ENCODE measurements at regions not wholly inside any gene's neighbourhood (a gene's known extent, or its start where the extent isn't known, plus 50 kb on each side); places are given as distances from the start of the nearest gene placed in this dataset.
A peak's percentile ranks its signal among the peaks of the same experiment; 100 is the strongest.
"Not testable (repeated sequence)": the region's sequence is repeated elsewhere in the genome, so short reads cannot be mapped to it uniquely, and the experiment has no call there.

DNA sequence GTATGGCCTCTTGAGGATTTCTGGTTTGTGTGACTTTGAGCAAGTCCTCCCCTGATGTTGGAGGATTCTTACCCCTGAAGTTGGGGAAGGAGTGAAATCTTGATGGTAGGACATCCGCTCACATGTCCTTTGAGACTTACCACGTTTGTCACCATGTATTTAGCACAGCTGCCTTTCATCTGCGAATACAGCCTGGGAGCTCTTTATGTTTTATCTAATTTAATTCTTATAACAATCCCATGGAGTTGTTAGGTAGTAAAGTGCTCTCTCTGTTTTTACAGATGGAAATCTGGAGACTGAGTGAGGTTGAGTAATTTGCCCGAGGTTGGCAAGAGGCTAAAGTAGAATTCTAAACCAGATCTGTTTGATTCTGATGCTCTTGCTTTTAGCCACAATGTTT is 154.9 kb upstream of the PLGLB2 start:
- H3K4me3 ChIP-seq, DNase-seq, H3K36me3 ChIP-seq: not testable (repeated sequence)

GRCh38 chr2:87593784-87594610 is 153.9 kb upstream of the PLGLB2 start:
- not testable (repeated sequence) for H3K36me3 ChIP-seq, H3K4me3 ChIP-seq, H3K9me3 ChIP-seq, H3K27me3 ChIP-seq
- DNase-seq, result peak; percentile 92

More for the DNA sequence above, 154.9 kb upstream of the PLGLB2 start:
- H3K9me3 ChIP-seq, H3K27me3 ChIP-seq: not testable (repeated sequence)

DNA sequence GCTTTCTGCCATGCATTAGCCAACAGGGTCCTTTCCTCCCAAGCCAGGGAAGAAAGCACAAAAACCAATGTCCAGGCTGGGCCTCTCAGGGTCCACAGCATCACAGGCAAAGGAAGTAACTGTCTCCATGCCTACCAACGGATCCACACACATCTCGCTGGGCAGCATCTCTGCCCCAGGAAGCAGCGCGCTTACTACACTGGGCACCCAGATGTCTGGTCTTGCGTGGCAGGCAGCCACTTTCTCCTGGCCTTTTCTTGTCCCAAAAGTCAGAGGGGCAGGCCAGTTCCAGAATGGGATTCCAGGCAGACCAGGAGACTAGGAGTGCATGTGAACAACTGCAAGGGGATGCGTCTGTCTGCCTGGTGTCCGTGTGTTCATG is 153.3 kb upstream of the PLGLB2 start:
- not testable (repeated sequence) for H3K4me3 ChIP-seq, H3K27me3 ChIP-seq, DNase-seq, H3K9me3 ChIP-seq, H3K36me3 ChIP-seq

- H3K9me3 ChIP-seq, DNase-seq, H3K27me3 ChIP-seq, H3K36me3 ChIP-seq, H3K4me3 ChIP-seq: not testable (repeated sequence)
Measured at GRCh38 chr2:87595017-87595416, 152.9 kb upstream of the PLGLB2 start.

GRCh38 chr2:87600961-87601360 is 146.9 kb upstream of the PLGLB2 start:
- H3K9me3 ChIP-seq, DNase-seq, H3K27me3 ChIP-seq, H3K4me3 ChIP-seq, H3K36me3 ChIP-seq: not testable (repeated sequence)

DNA sequence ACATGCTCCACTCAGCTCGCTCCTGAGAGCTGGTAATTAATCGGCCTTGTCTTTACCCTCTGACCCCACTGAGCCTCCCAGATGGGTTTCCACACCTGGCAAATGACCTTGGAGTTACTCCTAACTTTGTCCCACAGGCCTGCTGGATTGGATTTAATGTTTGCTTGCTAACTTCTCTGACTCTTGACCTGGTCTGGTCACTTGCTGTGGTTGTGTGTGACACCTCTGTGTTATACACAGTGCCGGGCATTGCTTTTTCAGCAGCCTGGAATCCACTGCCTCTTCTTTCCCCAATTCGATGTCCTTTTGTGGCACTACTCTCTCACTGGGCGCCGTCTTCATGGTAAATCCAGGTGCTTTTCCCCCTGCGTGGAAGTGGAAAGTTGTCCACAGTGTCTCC is 145.8 kb upstream of the PLGLB2 start:
- H3K9me3 ChIP-seq, DNase-seq, H3K36me3 ChIP-seq, H3K27me3 ChIP-seq, H3K4me3 ChIP-seq: not testable (repeated sequence)

GRCh38 chr2:87602728-87603127 is 145.2 kb upstream of the PLGLB2 start:
- H3K36me3 ChIP-seq, DNase-seq, H3K4me3 ChIP-seq, H3K9me3 ChIP-seq, H3K27me3 ChIP-seq: not testable (repeated sequence)

DNA sequence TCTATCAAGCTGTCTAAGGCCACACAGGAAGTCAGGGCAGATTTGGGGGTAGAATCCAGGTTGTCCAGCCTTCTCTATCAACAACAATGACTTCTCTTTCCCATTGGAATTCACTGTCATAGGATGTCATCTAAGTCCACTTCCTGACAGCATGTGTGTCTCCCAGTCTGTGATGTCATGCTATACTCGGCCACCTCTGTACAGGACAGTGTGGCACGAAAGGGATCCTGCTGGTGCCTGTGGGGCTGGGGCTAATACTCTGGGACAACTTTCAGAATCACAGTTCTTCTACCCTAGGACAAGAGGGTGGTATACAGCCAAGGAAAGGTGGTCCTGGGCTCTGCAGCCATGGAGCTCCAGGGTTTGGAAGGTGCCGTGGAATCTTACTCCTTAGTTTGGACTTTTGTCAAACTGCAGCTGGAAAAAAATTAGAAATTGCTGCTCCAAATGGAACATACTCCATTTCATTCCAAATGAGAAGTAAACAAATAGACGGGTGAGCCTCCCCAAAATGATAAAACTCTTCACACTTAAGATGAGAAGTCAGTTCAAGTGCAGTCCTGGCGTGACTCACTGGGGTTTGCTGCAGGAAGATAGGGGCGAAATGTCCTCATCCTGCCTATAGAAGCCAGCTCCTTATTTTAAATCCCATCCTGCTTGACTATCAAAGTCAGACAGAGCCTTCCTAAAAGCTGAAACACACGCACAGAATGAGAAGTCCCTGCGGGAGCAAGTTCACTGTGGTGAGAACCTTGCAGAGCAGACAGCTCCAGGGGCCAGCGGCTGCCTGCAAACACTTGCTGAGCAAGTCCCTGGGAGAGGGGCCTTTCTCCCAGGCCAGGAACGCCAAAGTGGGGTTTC is 144.2 kb upstream of the PLGLB2 start:
- not testable (repeated sequence) for DNase-seq, H3K36me3 ChIP-seq, H3K4me3 ChIP-seq, H3K27me3 ChIP-seq, H3K9me3 ChIP-seq

- H3K4me3 ChIP-seq, H3K9me3 ChIP-seq, H3K36me3 ChIP-seq, H3K27me3 ChIP-seq: not testable (repeated sequence)
- DNase-seq, result peak; percentile 77
Measured at GRCh38 chr2:87604279-87604818, 143.5 kb upstream of the PLGLB2 start.

DNA sequence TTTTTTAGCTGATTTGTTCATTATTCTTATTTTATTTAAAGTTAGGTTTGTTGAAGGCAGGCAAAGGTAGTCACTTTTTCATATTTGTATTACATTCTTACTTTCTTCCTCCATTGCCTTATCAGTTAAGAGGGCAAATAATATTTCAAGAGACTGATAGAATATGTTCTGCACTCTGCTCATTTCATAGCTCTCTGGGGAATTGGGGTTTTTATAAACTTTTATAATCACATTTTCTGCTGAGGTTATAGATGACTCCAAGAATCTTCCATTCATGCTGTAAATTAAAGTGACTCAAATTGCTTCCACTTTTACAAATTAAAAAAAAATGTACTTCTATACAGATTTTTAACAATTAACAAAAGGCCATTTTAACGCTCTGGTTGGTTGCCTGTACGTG is 142.9 kb upstream of the PLGLB2 start:
- not testable (repeated sequence) for H3K4me3 ChIP-seq, H3K9me3 ChIP-seq, H3K27me3 ChIP-seq, H3K36me3 ChIP-seq, DNase-seq

DNA sequence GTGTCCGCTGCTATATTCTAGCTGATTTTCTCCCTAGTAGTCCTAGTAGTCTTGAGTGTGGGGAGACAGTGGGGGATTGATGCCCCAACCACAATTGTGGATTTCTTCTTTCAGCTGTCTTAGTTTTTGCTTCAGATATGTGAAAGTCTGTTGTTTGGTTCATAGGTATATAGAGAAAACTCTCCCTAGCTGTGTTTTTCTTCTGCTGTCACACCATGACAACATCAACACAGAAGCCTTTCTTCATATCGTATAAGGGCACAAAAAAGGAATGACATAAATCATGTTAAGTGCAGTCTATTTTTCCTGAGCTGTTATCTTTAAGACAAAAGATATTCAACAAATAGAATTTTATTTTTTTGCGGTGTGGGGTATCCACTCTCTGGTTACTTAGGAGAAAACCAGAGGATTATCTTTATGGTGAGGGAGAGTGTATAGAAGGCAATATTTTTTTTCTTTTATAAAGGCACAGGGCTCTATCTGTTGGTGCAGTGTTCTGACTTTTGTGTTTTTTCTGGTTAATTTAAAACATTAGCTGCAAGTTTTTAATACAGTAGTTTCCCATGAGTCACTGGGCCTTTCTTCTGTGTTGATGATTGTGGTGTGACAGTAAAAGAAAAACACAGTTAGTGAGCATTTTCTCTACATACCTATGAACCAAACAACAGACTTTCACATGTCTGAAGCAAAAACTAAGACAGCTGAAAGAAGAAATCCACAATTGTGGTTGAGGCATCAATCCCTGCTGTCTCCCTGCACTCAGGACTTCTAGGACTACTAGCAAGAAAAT is 139.3 kb upstream of the PLGLB2 start:
- H3K9me3 ChIP-seq, H3K4me3 ChIP-seq, H3K27me3 ChIP-seq, H3K36me3 ChIP-seq, DNase-seq: not testable (repeated sequence)

GRCh38 chr2:87610974-87611373 is 136.9 kb upstream of the PLGLB2 start:
- not testable (repeated sequence) for H3K4me3 ChIP-seq, H3K27me3 ChIP-seq, DNase-seq, H3K9me3 ChIP-seq, H3K36me3 ChIP-seq

DNA sequence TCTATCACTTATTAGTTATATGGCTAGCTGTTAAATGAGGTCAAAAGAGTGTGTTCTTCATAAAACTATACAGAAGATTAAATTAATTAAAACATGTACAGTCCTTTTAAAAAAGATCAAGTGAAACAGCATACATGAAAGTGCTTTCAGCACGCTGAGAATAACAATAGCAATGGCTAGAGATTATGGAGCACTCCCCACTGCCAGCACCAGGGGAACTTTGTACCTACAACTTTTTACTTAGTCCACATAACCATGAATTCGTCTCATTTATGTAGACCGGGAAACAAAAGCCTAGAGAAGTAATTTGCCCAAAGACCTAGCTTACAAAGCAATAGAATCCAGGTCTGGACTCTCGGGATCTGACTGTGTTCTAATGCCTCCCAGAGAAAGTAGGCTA is 136.5 kb upstream of the PLGLB2 start:
- not testable (repeated sequence) for H3K36me3 ChIP-seq, H3K4me3 ChIP-seq, H3K27me3 ChIP-seq, H3K9me3 ChIP-seq, DNase-seq

- not testable (repeated sequence) for DNase-seq, H3K36me3 ChIP-seq, H3K4me3 ChIP-seq, H3K27me3 ChIP-seq, H3K9me3 ChIP-seq
Measured at GRCh38 chr2:87611956-87612355, 135.9 kb upstream of the PLGLB2 start.

- not testable (repeated sequence) for H3K4me3 ChIP-seq, H3K36me3 ChIP-seq, H3K9me3 ChIP-seq, DNase-seq, H3K27me3 ChIP-seq
Measured at GRCh38 chr2:87614829-87615434, 133.0 kb upstream of the PLGLB2 start.

GRCh38 chr2:87619121-87619520 is 128.8 kb upstream of the PLGLB2 start:
- H3K27me3 ChIP-seq, result not testable (repeated sequence)

DNA sequence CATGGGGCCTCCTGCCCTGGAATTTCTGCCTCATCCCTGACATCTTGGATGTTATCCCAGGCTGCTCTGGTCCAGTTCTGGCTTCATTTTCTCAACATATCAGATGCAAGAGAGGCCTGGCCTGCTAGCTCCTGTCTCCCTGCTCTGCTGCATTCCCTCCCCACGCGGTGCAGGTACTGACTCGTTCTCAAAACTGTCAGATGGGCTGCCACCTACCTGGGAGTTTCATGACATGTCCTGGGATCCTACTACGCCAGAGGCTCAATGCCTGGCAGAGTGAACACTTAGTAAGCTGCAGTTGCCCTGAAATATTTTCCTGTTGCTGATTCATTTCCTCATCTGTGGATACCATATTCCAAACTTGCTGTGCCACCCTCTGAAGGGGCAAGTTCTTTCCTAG is 126.7 kb upstream of the PLGLB2 start:
- not testable (repeated sequence) for H3K9me3 ChIP-seq, DNase-seq, H3K27me3 ChIP-seq, H3K4me3 ChIP-seq, H3K36me3 ChIP-seq

More at GRCh38 chr2:87619121-87619520, 128.8 kb upstream of the PLGLB2 start:
- not testable (repeated sequence) for H3K9me3 ChIP-seq, H3K4me3 ChIP-seq, H3K36me3 ChIP-seq, DNase-seq

All from MG63 (cell line).